ENCODE measurements at regions not wholly inside any gene's neighbourhood (a gene's known extent, or its start where the extent isn't known, plus 50 kb on each side); places are given as distances from the start of the nearest gene placed in this dataset.

DNA sequence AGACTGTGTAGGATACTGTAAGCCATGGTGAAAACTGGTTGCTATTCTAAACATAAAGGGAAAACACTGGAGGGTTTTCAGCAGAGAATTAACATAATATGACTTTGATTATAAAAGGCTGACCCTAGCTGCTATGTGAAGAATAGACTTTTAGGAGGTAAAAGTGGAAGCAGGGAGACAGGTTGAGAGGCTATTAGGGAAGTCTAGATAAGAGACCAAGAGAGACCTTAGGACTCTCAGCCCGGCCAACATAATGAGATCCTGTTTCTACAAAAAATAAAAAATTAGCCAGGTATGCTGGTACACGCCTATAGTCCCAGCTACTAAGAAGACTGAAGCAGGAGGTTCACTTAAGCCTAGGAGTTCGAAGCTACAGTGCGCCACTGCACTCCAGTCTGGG lies 393.2 kb upstream of the PMFBP1 start:
- no peak overlapping the region for H3K4me3 Mint-ChIP-seq

DNA sequence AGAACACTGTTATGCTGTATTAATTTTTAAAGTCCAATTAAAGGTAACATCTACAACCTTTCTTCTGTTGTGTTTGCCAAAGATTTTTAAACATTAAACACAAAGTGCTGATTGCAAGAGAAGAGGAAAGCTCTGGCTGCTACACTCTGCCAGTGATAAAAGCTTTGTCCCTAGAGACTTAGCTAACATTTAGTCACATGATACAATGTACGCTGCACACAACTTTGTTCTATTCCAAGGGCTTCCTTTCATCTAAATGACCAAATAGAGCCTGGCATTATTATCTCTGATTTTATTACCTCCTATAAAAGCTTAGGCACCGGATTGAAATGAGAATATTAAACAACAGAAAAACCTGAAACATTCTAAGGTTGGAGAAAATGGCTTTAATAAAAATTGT lies 388.7 kb upstream of the PMFBP1 start:
- DNase-seq = no peak
- Mint-ChIP-seq H3K4me1 (ENCODE audit: low read depth) (no peaks in the 10 kb centered on the region), H3K4me3 (no peak overlapping the region), H3K9me3 (no peaks in the 10 kb centered on the region), H3K27me3 (ENCODE audit: low read depth) (no peaks in the 10 kb centered on the region), H3K36me3 (ENCODE audit: insufficient read depth in 2 of 2) (no peaks in the 10 kb centered on the region), H3K27ac (no peak overlapping the region)
- ATAC-seq (replicated peaks in 1 of 2) = no peak

More for the DNA sequence above, 393.2 kb upstream of the PMFBP1 start:
- Mint-ChIP-seq H3K27ac (no peak overlapping the region), H3K36me3 (ENCODE audit: insufficient read depth in 2 of 2) (no peaks in the 10 kb centered on the region), H3K27me3 (ENCODE audit: low read depth) (no peaks in the 10 kb centered on the region), H3K4me1 (ENCODE audit: low read depth) (no peaks in the 10 kb centered on the region), H3K9me3 (no peaks in the 10 kb centered on the region)
- DNase-seq (no peak), ATAC-seq (replicated peaks in 1 of 2) (no peak)

DNA sequence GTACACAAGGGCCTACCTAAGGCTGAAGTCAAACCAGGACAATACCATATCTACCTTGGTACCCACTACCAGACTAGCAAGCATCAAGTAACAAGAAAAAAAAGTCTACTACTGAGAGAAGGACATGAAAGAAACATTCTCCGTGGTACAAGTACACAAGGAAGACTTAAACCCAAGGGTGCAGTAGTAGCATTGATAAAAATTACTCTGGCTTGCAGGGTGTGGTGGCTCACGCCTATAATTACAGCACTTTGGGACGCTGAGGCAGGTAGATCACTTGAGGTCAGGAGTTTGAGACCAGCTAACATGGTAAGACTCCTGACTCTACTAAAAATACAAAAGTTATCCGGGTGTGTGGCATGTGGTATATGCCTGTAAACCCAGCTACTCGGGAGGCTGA lies 386.5 kb upstream of the PMFBP1 start:
- DNase-seq (no peak), ATAC-seq (replicated peaks in 1 of 2) (no peak)
- no peaks in the 10 kb centered on the region for H3K9me3 Mint-ChIP-seq
- H3K36me3 Mint-ChIP-seq (ENCODE audit: insufficient read depth in 2 of 2) = no peaks in the 10 kb centered on the region
- no peak overlapping the region for H3K27ac Mint-ChIP-seq
- no peaks in the 10 kb centered on the region for H3K27me3 Mint-ChIP-seq (ENCODE audit: low read depth)
- no peak overlapping the region for H3K4me3 Mint-ChIP-seq
- no peaks in the 10 kb centered on the region for H3K4me1 Mint-ChIP-seq (ENCODE audit: low read depth)

DNA sequence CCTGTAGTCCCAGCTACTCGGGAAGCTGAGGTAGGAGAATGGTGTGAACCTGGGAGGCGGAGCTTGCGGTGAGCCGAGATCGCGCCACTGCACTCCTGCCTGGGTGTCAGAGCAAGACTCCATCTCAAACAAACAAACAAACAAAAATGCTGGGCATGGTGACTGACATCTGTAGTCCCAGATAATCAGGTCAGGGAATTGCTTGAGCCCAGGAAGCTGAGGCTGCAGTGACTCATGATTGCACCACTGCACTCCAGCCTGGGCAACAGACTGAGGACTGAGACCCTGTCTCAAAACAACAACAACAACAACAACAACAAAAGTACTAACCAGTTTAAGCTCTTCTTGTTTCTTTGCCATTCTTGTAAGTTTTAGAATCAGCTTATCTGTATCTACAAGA lies 383.0 kb upstream of the PMFBP1 start:
- Mint-ChIP-seq H3K27ac (no peak overlapping the region), H3K4me3 (no peak overlapping the region), H3K4me1 (ENCODE audit: low read depth) (no peaks in the 10 kb centered on the region), H3K36me3 (ENCODE audit: insufficient read depth in 2 of 2) (no peaks in the 10 kb centered on the region), H3K27me3 (ENCODE audit: low read depth) (no peaks in the 10 kb centered on the region), H3K9me3 (peaks cover 0 to 3% of the 10 kb centered on the region in 2 donors)
- no peak for DNase-seq
- no peak for ATAC-seq (replicated peaks in 1 of 2)

DNA sequence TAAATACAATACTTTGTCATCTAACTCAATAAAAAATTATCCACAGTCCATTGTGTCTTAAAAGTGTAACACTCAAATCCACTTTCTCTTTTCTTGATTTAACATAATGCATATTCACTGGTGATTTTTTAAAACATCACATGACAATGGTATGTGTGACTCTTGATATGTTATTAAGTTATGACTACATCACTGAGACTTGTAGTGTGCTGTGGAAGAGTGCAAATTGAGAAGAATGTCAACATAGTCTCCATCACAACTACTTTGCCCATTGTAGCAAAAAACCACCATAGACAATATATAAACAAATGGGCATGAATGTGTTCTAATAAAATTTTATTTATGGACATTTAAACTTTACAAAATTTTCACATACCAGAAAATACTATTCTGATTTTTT lies 380.7 kb upstream of the PMFBP1 start:
- Mint-ChIP-seq H3K4me1 (ENCODE audit: low read depth) (no peaks in the 10 kb centered on the region), H3K9me3 (peaks cover 0 to 3% of the 10 kb centered on the region in 2 donors), H3K36me3 (ENCODE audit: insufficient read depth in 2 of 2) (no peaks in the 10 kb centered on the region), H3K27ac (no peak overlapping the region), H3K4me3 (no peak overlapping the region), H3K27me3 (ENCODE audit: low read depth) (no peaks in the 10 kb centered on the region)
- ATAC-seq (replicated peaks in 1 of 2) (no peak), DNase-seq (no peak)

DNA sequence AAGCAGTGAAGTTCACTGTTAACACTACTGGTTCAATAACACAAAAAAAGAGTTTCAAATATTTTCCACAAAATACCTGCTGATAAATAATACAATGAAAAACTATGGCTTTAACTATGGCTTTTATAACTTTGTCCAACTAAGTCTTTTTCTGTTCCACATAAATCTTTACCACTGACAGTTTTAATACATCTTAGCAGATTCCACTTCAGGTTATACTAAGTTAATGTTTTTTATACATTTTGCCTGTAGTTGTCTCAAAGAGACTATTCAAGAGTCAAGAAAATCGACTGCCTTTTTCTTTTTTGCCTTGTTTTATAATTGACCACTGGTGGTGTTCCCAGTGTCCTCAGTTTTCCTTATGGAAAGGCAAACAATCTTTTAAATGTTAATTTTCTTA lies 379.7 kb upstream of the PMFBP1 start:
- DNase-seq = no peak
- no peaks in the 10 kb centered on the region for H3K36me3 Mint-ChIP-seq (ENCODE audit: insufficient read depth in 2 of 2)
- no peak for ATAC-seq (replicated peaks in 1 of 2)
- H3K4me1 Mint-ChIP-seq (ENCODE audit: low read depth) = no peaks in the 10 kb centered on the region
- no peaks in the 10 kb centered on the region for H3K27me3 Mint-ChIP-seq (ENCODE audit: low read depth)
- H3K4me3 Mint-ChIP-seq = no peak overlapping the region
- H3K9me3 Mint-ChIP-seq = peaks cover 0 to 4% of the 10 kb centered on the region in 2 donors
- H3K27ac Mint-ChIP-seq = no peak overlapping the region

DNA sequence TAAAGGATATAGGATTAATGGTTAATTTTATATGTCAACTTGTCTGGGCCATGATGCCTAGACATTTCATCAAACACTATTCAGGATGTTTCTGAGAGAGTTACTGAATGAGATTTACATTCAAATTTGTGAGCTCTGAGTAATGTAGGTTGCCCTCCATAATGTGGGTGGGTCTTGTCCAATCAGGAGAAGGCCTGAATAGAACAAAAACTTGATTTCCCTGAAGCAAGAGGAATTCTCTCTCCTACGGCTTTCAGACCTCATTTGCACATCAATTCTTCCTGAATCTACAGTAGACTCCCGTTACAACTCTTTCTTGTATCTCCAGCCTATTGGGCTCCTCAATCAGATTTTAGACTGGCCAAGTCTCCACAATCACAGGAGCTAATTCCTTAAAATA lies 377.9 kb upstream of the PMFBP1 start:
- H3K9me3 Mint-ChIP-seq = peaks cover 2 to 5% of the 10 kb centered on the region in 2 donors
- no peaks in the 10 kb centered on the region for H3K4me1 Mint-ChIP-seq (ENCODE audit: low read depth)
- no peak overlapping the region for H3K4me3 Mint-ChIP-seq
- no peaks in the 10 kb centered on the region for H3K36me3 Mint-ChIP-seq (ENCODE audit: insufficient read depth in 2 of 2)
- no peak for ATAC-seq (replicated peaks in 1 of 2)
- no peaks in the 10 kb centered on the region for H3K27me3 Mint-ChIP-seq (ENCODE audit: low read depth)
- DNase-seq = no peak
- H3K27ac Mint-ChIP-seq = no peak overlapping the region

DNA sequence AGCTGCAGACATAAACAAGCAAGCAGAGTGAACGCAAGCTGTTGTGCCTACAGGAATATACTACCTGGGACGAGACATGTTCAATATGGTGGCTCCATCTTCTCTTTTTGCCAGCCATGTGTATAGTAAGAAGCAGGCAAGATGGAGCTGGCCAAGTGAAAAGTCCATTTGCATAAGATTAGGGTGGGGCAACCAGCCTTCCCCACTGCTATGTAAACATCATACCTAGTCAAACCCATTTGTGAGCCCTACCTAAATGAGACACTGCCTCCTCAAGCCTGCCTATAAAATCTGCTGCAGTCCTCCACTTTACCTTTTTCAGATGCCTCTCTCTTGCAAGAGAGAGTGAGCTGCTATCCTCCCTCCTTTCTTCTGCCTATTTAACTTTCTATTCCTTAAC lies 370.1 kb upstream of the PMFBP1 start:
- Mint-ChIP-seq H3K36me3 (ENCODE audit: insufficient read depth in 2 of 2) (no peaks in the 10 kb centered on the region), H3K9me3 (peaks cover 2% of the 10 kb centered on the region in 2 donors), H3K27ac (no peak overlapping the region), H3K27me3 (ENCODE audit: low read depth) (no peaks in the 10 kb centered on the region), H3K4me1 (ENCODE audit: low read depth) (no peaks in the 10 kb centered on the region), H3K4me3 (no peak overlapping the region)
- no peak for ATAC-seq (replicated peaks in 1 of 2)
- DNase-seq = no peak

DNA sequence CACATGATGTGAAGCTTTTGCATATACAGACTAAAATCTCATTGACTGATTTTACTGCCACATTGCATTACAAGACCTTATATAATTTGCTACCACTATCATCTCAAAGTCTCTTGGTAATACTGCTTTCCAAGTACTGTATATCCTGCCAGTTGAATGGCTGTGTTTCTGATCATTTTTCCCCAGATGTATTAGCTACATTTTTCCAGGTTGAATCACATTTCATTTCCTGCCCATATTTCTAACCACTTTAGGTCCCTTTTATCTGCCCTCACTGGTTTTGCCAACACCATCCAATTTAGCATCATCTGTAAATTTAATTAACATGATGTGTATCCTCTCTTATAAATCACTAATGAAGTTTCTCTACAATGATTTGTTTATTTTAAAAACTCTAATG lies 365.7 kb upstream of the PMFBP1 start:
- H3K27ac Mint-ChIP-seq = no peak overlapping the region
- H3K9me3 Mint-ChIP-seq = no peaks in the 10 kb centered on the region
- H3K27me3 Mint-ChIP-seq (ENCODE audit: low read depth) = no peaks in the 10 kb centered on the region
- DNase-seq (no peak), ATAC-seq (replicated peaks in 1 of 2) (no peak)
- H3K4me3 Mint-ChIP-seq = no peak overlapping the region
- no peaks in the 10 kb centered on the region for H3K36me3 Mint-ChIP-seq (ENCODE audit: insufficient read depth in 2 of 2)
- no peaks in the 10 kb centered on the region for H3K4me1 Mint-ChIP-seq (ENCODE audit: low read depth)

DNA sequence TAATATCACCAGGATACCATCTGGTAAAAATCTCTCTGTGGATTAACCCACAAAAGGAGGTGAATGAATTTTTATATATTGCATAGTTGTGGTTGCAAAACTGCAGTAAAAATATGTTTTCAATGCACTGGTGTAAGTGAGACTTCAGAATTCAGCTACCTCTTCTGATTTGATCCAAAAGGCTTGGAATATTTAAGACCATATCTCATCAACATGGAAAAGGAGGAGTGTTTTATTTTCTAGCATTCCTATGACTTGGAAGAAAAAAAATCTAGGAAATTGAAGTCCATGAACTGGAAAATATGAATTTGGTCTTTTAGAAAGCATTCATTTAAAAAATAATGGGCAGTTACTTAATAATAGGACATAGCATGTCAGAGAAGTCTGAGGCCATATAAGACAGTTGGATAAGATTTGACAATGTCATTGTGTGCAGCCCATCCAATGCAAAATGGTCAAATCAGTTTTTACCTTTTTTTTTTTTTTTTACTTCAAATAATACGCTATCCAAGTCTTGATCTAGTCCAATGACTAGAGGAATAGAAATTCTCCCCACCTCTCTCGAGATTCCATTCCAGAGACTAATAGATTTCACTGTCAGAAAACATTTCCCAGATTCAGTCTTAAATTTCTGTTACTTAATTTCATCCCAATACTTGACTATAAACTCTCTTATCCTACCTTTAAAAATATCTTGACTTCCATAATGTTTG lies 364.9 kb upstream of the PMFBP1 start:
- Mint-ChIP-seq H3K27ac (no peak overlapping the region), H3K27me3 (ENCODE audit: low read depth) (no peaks in the 10 kb centered on the region), H3K9me3 (no peaks in the 10 kb centered on the region), H3K36me3 (ENCODE audit: insufficient read depth in 2 of 2) (no peaks in the 10 kb centered on the region), H3K4me1 (ENCODE audit: low read depth) (no peaks in the 10 kb centered on the region), H3K4me3 (no peak overlapping the region)
- DNase-seq = no peak
- no peak for ATAC-seq (replicated peaks in 1 of 2)

DNA sequence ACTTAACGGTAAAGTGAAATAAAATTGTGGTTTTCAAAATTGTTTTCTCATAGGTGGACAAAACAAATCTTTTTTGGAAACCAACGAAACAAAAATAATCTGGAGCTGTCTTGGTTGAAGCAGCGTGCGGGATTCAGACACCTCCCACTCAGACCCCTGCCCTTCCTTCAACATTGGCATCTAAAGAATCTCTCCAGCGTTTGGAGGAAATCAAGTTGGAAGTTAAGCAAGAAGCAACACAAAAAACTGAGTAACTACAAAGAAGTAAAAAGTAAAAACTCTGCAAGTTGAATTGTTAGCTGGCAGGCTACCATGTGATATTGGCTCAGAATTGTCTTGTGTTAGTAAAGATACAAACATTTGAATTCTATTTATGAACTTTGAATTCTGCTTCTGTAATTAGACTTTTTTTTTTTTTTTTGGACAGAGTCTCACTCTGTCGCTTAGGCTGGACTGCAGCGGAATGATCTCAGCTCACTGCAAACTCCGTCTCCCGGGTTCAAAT lies 361.0 kb upstream of the PMFBP1 start:
- Mint-ChIP-seq H3K27ac (no peak overlapping the region), H3K4me3 (no peak overlapping the region), H3K36me3 (ENCODE audit: insufficient read depth in 2 of 2) (peaks cover 0 to 7% of the 10 kb centered on the region in 2 donors), H3K9me3 (peaks cover 0 to 2% of the 10 kb centered on the region in 2 donors), H3K27me3 (ENCODE audit: low read depth) (no peaks in the 10 kb centered on the region), H3K4me1 (ENCODE audit: low read depth) (peaks cover 4% of the 10 kb centered on the region)
- ATAC-seq (replicated peaks in 1 of 2) (no peak), DNase-seq (no peak)

DNA sequence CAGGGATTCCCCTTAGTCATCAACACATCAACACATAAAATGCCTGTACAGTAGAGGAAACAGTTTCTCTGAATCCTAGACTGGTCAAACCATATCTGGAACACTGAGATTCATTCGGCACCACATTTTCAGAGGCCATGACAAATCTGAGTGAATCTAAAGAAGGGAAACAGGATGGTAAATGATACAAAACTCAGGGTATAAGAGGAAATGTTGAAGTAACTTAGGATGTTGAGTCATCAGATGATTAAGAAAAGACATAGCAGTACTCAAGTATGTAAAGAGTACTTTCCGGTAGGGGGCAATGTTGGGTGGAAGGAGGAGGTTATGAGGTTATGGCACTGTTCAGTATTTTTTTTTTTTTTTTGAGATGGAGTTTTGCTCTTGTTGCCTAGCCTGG lies 358.5 kb upstream of the PMFBP1 start:
- no peak overlapping the region for H3K27ac Mint-ChIP-seq
- no peak for DNase-seq
- H3K4me1 Mint-ChIP-seq (ENCODE audit: low read depth) = peaks cover 4% of the 10 kb centered on the region
- ATAC-seq (replicated peaks in 1 of 2) = peak; percentile 40 to 61
- peaks cover 0 to 3% of the 10 kb centered on the region in 2 donors for H3K9me3 Mint-ChIP-seq
- H3K4me3 Mint-ChIP-seq = no peak overlapping the region
- H3K36me3 Mint-ChIP-seq (ENCODE audit: insufficient read depth in 2 of 2) = peaks cover 0 to 7% of the 10 kb centered on the region in 2 donors
- H3K27me3 Mint-ChIP-seq (ENCODE audit: low read depth) = no peaks in the 10 kb centered on the region

DNA sequence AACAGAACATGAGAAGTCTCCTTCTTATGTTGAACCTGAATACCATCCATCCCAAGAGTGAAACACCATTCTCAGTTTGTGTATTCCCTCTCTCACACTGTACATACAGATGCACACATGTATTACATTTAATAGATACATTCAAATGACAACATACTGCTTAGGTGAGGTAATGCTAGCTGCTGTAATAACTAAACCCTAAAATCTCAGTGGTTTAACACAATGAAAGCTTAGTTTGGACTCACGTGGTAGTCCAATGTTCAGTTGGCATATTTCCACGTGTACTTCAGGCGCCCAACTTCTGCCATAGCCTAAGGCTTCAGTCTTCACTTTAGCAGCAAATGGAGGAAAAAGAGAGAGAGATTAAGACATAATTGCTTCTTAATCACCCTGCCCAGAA lies 351.1 kb upstream of the PMFBP1 start:
- ATAC-seq (replicated peaks in 1 of 2) = no peak
- Mint-ChIP-seq H3K36me3 (ENCODE audit: insufficient read depth in 2 of 2) (peaks cover 2 to 4% of the 10 kb centered on the region in 2 donors), H3K9me3 (peaks cover 3 to 4% of the 10 kb centered on the region in 2 donors), H3K27ac (no peak overlapping the region), H3K27me3 (ENCODE audit: low read depth) (no peaks in the 10 kb centered on the region), H3K4me3 (no peak overlapping the region), H3K4me1 (ENCODE audit: low read depth) (no peaks in the 10 kb centered on the region)
- no peak for DNase-seq

DNA sequence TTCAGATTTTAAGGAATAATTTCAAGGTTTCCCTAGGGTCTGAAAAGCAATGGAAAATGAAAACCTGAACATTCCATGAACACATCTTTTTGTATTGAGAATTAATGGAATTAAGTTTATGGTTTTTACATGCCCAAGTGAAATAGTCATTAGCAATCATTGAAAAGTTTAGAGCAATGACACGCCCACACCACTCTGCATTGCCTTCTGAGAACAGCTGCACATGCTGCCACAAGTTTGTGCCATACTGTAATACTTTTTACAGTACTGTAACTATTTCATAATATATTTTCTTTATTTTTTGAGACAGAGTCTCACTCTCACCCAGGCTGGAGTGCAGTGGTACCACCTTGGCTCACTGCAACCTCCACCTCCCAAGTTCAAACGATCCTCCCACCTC lies 345.2 kb upstream of the PMFBP1 start:
- ATAC-seq (replicated peaks in 1 of 2) (no peak), DNase-seq (no peak)
- no peak overlapping the region for H3K4me3 Mint-ChIP-seq
- H3K27me3 Mint-ChIP-seq (ENCODE audit: low read depth) = no peaks in the 10 kb centered on the region
- H3K36me3 Mint-ChIP-seq (ENCODE audit: insufficient read depth in 2 of 2) = peaks cover 2% of the 10 kb centered on the region in 2 donors
- no peaks in the 10 kb centered on the region for H3K9me3 Mint-ChIP-seq
- H3K4me1 Mint-ChIP-seq (ENCODE audit: low read depth) = no peaks in the 10 kb centered on the region
- no peak overlapping the region for H3K27ac Mint-ChIP-seq

All from activated T-cell treated with anti-CD3 and anti-CD28 coated beads, Interleukin-2, amount 50 U/mL, for 72 hours (primary cell).